ENCODE measurements at regions not wholly inside any gene's neighbourhood (a gene's known extent, or its start where the extent isn't known, plus 50 kb on each side); places are given as distances from the start of the nearest gene placed in this dataset.

DNA sequence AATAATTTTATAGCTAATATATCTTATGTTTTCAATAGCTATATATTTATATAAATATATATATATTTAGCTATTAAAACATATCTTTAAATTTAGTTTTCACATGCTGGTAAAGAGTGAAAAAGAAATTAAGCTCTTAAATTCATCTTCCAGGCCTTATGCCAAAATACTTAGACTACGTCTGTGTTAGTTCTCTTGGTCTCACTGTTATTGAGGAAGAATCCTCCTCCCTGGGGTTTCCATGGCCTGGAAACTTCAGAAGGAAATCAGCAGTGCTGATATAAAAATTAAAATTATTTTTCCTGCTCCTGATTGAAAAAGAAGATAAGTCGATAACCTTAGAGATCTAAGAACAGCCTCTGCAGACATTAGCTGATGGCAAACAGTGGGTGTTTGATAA, 225.1 kb upstream of the LMCD1 start:
- Histone ChIP-seq H3K27me3 (no peaks in the 10 kb centered on the region), H3K4me3 (no peak overlapping the region), H3K27ac (no peak overlapping the region), H3K36me3 (no peaks in the 10 kb centered on the region), H3K9me3 (no peaks in the 10 kb centered on the region), H3K4me1 (no peaks in the 10 kb centered on the region)
- no peak for TF ChIP-seq POLR2A (IDR thresholded peaks at IDR 0.05)
- no peak for TF ChIP-seq EP300 (IDR thresholded peaks at IDR 0.05; ENCODE audit: low read depth)
- TF ChIP-seq POLR2AphosphoS5 (IDR thresholded peaks at IDR 0.05), result no peak
- TF ChIP-seq, protein P1, sequence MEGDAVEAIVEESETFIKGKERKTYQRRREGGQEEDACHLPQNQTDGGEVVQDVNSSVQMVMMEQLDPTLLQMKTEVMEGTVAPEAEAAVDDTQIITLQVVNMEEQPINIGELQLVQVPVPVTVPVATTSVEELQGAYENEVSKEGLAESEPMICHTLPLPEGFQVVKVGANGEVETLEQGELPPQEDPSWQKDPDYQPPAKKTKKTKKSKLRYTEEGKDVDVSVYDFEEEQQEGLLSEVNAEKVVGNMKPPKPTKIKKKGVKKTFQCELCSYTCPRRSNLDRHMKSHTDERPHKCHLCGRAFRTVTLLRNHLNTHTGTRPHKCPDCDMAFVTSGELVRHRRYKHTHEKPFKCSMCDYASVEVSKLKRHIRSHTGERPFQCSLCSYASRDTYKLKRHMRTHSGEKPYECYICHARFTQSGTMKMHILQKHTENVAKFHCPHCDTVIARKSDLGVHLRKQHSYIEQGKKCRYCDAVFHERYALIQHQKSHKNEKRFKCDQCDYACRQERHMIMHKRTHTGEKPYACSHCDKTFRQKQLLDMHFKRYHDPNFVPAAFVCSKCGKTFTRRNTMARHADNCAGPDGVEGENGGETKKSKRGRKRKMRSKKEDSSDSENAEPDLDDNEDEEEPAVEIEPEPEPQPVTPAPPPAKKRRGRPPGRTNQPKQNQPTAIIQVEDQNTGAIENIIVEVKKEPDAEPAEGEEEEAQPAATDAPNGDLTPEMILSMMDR (IDR thresholded peaks at IDR 0.05), result no peak
- intact Hi-C loops (cut with DNase I; ENCODE audit: low total_unique reads), result no loop called here
- in situ Hi-C loops (cut with MboI; ENCODE audit: low pct_ligation_motif_present in 1 of 4, low pct_unique_long_range_greater_than_20kb in 1 of 4, low sequenced_read_pairs in 3 of 4), result no loop called here
- no peak for DNase-seq
- WGBS, 2 donors (ENCODE audit: low coverage in 1 of 2), result 73 to 85% methylated on average over 2 of the region's 2 CpGs

- DNase-seq, result no peak
- intact Hi-C loops (cut with DNase I; ENCODE audit: low total_unique reads), result no loop called here
Observed at GRCh38 chr3:8278448-8278847, 223.2 kb upstream of the LMCD1 start.

DNA sequence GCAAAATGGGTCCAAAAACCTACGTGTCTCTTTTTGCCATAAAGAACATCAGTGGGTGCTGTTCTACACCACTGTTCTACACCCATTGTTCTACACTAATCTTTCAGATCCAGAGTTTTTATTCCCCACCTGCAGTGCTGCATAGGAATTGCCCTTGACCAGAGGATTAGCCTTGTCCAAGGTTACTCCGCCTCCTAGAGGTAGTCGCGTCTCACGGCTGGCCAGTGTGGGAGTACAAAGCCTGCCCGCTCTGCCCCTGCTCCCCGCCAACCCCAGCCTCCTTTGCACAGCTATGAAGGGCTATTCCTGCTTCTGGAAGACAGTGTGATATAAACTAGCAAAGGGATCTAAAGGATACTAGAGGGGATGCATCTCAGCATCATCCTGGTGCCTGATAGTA, 222.1 kb upstream of the LMCD1 start:
- 86% methylated on average over 7 of the region's 7 CpGs; no CpG with 5 or more reads in 1 of the 2 donors for WGBS, 2 donors (ENCODE audit: low coverage in 1 of 2)
- Histone ChIP-seq H3K4me1 (no peaks in the 10 kb centered on the region), H3K9me3 (no peaks in the 10 kb centered on the region), H3K27ac (no peak overlapping the region), H3K4me3 (no peak overlapping the region), H3K27me3 (no peaks in the 10 kb centered on the region), H3K36me3 (no peaks in the 10 kb centered on the region)
- no peak for TF ChIP-seq POLR2AphosphoS5 (IDR thresholded peaks at IDR 0.05)
- TF ChIP-seq, protein P1 (IDR thresholded peaks at IDR 0.05), result no peak
- no peak for TF ChIP-seq EP300 (IDR thresholded peaks at IDR 0.05; ENCODE audit: low read depth)
- TF ChIP-seq POLR2A (IDR thresholded peaks at IDR 0.05), result no peak
- intact Hi-C loops (cut with DNase I; ENCODE audit: low total_unique reads), result no loop called here
- DNase-seq, result no peak
- in situ Hi-C loops (cut with MboI; ENCODE audit: low pct_ligation_motif_present in 1 of 4, low pct_unique_long_range_greater_than_20kb in 1 of 4, low sequenced_read_pairs in 3 of 4), result no loop called here

More at GRCh38 chr3:8278448-8278847, 223.2 kb upstream of the LMCD1 start:
- Histone ChIP-seq H3K36me3 (no peaks in the 10 kb centered on the region), H3K4me1 (no peaks in the 10 kb centered on the region), H3K27me3 (no peaks in the 10 kb centered on the region), H3K9me3 (no peaks in the 10 kb centered on the region), H3K27ac (no peak overlapping the region), H3K4me3 (no peak overlapping the region)
- WGBS, 2 donors (ENCODE audit: low coverage in 1 of 2), result 57 to 73% methylated on average over 7 of the region's 7 CpGs
- in situ Hi-C loops (cut with MboI; ENCODE audit: low pct_ligation_motif_present in 1 of 4, low pct_unique_long_range_greater_than_20kb in 1 of 4, low sequenced_read_pairs in 3 of 4), result no loop called here
- TF ChIP-seq EP300 (IDR thresholded peaks at IDR 0.05; ENCODE audit: low read depth) (no peak), POLR2AphosphoS5 (IDR thresholded peaks at IDR 0.05) (no peak), POLR2A (IDR thresholded peaks at IDR 0.05) (no peak)
- TF ChIP-seq, protein P1 (IDR thresholded peaks at IDR 0.05), result no peak

DNA sequence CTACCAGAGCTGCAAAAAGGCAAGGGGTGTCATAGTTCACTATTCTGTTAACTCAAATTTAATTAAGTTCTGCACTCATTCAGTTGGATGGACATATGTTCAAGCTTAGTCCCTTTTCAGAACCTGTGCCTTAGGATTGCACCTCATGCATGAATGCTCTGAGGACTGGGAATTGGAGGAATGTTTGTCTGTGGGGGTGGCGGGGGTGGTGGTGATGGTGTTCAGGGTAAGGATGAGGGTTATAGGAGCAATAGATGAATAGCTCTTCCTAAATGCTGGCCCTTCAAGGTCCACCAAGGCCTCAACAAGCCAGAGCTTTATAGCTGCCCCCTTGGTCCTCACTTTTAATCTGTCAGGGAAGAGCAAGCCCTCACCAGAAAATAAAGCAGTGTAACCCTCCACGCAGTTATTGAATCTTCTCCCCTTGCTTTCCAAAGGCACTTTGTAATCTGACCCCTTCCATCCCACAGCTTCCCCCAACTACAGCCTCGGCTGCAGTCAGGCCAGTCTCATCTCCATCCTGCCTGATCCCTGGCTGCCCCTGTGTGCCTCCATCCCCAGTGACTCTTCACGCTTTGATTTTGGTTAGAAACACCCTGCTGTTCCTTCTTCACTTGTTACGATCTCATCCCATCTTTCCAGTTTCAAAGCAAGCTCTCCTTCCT, 221.6 kb upstream of the LMCD1 start:
- H3K4me3 ChIP-seq, result no peak overlapping the region
- H3K27ac ChIP-seq, result no peak overlapping the region
- H3K36me3 ChIP-seq, result no peaks in the 10 kb centered on the region
- no peaks in the 10 kb centered on the region for H3K27me3 ChIP-seq
- in situ Hi-C loops (cut with MboI; ENCODE audit: low pct_ligation_motif_present in 1 of 4, low pct_unique_long_range_greater_than_20kb in 1 of 4, low sequenced_read_pairs in 3 of 4), result no loop called here
- no peaks in the 10 kb centered on the region for H3K4me1 ChIP-seq
- intact Hi-C loops (cut with DNase I; ENCODE audit: low total_unique reads), result no loop called here
- WGBS, 2 donors (ENCODE audit: low coverage in 1 of 2), result 68 to 76% methylated on average over 5 of the region's 5 CpGs
- DNase-seq, result no peak
- H3K9me3 ChIP-seq, result no peaks in the 10 kb centered on the region
- TF ChIP-seq, protein P1 (IDR thresholded peaks at IDR 0.05), result no peak
